GM12878 (cell line): ENCODE measurements at regions not wholly inside any gene's neighbourhood (a gene's known extent, or its start where the extent isn't known, plus 50 kb on each side); places are given as distances from the start of the nearest gene placed in this dataset.

ENCODE experiments used
- ATAC-seq: fragments of 200-7000 bp; cut with Tn5 transposase; 3 replicates; pipeline ENCODE4 v1.9.1; 2020; ENCODE audit warnings: mild to moderate bottlenecking, moderate library complexity
- BruUV-seq: library from RNA; stranded (reverse); fragments of 400-500 nt; replicated peaks from 2 replicates; lab custom pipeline; 2021; lab: Mats Ljungman, UMichigan
- CTCF ChIA-PET: fragments of 300-600 bp; sonication (Branson Sonifier 250); formaldehyde crosslinking; extraction: SDS; loops from one replicate; lab custom pipeline; 2021; ENCODE audit warnings: inconsistent platforms; lab: Yijun Ruan, JAX
- POLR2A ChIA-PET: fragments of 350-600 bp; formaldehyde crosslinking; extraction: SDS; loops from one replicate; lab custom pipeline; 2021; ENCODE audit warnings: inconsistent platforms; lab: Charles Lee
- RAD21 ChIA-PET: fragments of 300-600 bp; sonication (Branson Sonifier 250); formaldehyde crosslinking; loops from one replicate; lab custom pipeline; 2023; ENCODE audit warnings: antibody characterized with exemption; ENCODE audit not compliant: unreplicated experiment; lab: Charles Lee
- SMC1A ChIA-PET: fragments of 300-600 bp; sonication (Branson Sonifier 250); formaldehyde crosslinking; loops from one replicate; lab custom pipeline; 2023; ENCODE audit not compliant: unreplicated experiment, uncharacterized antibody; lab: Charles Lee
- DNase-seq: peaks from one replicate; pipeline ENCODE4 v3.0.0-alpha.2; 2011; ENCODE audit warnings: low read depth, low spot score
- FAIRE-seq: peaks from 3 replicates; lab custom pipeline; 2011; peaks lifted over from hg19 to GRCh38; lab: Jason Lieb, UNC
- H2AFZ ChIP-seq: 2 replicates; pipeline ENCODE4 v1.6.0; 2011; ENCODE audit warnings: low read depth, low read length, control low read depth; ENCODE audit not compliant: control insufficient read depth
- H3K27ac ChIP-seq: 2 replicates; pipeline ENCODE4 v1.5.1; 2011; ENCODE audit warnings: control low read depth; ENCODE audit not compliant: control insufficient read depth, insufficient read depth
- H3K27me3 ChIP-seq, 2 experiments: replicated peaks in 1 of 2; 2 replicates each; pipeline versions ENCODE4 v1.6.0 to v1.6.1; 2011; ENCODE audit warnings: low read length in 1 of 2; ENCODE audit not compliant: control insufficient read depth in 2 of 2, insufficient read depth in 2 of 2
- H3K36me3 ChIP-seq, 2 experiments: 2 replicates each; pipeline ENCODE4 v1.5.1; 2011; ENCODE audit warnings: low read length in 1 of 2; ENCODE audit not compliant: control insufficient read depth in 2 of 2, insufficient read depth in 2 of 2
- H3K4me1 ChIP-seq: 2 replicates; pipeline ENCODE4 v1.6.1; 2011; ENCODE audit warnings: mild to moderate bottlenecking, low read length, moderate library complexity, mixed read lengths; ENCODE audit not compliant: control insufficient read depth, insufficient read depth
- H3K4me2 ChIP-seq: 2 replicates; pipeline ENCODE4 v1.6.0; 2011; ENCODE audit warnings: control low read depth; ENCODE audit not compliant: control insufficient read depth, insufficient read depth
- H3K4me3 ChIP-seq: fragments of 200-600 bp; sonication (generic); 2 replicates; pipeline ENCODE4 v1.5.1; 2016
- H3K79me2 ChIP-seq: 2 replicates; pipeline ENCODE4 v1.6.0; 2011; ENCODE audit warnings: low read length; ENCODE audit not compliant: control insufficient read depth, insufficient read depth
- H3K9ac ChIP-seq: 2 replicates; pipeline ENCODE4 v1.8.0; 2011; ENCODE audit warnings: low read length, control low read depth, mixed read lengths; ENCODE audit not compliant: control insufficient read depth, insufficient read depth
- H3K9me3 ChIP-seq: replicated peaks from 3 replicates; pipeline ENCODE4 v1.5.1; 2011; ENCODE audit warnings: mild to moderate bottlenecking, low read length; ENCODE audit not compliant: control insufficient read depth, insufficient read depth
- H4K20me1 ChIP-seq: 2 replicates; pipeline ENCODE4 v1.6.0; 2011; ENCODE audit not compliant: control insufficient read depth, insufficient read depth
- BACH1 ChIP-seq: fragments of 450-650 bp; IDR thresholded peaks from 2 replicates; pipeline ENCODE4 v1.6.1; 2017; ENCODE audit warnings: mild to moderate bottlenecking, borderline replicate concordance
- BCL3 ChIP-seq: IDR thresholded peaks from 2 replicates; pipeline ENCODE4 v1.6.1; 2011; ENCODE audit warnings: borderline replicate concordance, low read depth, mild to moderate bottlenecking, moderate library complexity, low read length; ENCODE audit not compliant: insufficient read depth, poor library complexity, severe bottlenecking
- BCLAF1 ChIP-seq: fragments of 450-650 bp; IDR thresholded peaks from 2 replicates; pipeline ENCODE4 v1.6.1; 2017; ENCODE audit warnings: antibody characterized with exemption, mild to moderate bottlenecking, moderate library complexity
- CHD4 ChIP-seq: fragments of 200-600 bp; sonication (generic); IDR thresholded peaks from 2 replicates; pipeline ENCODE4 v1.6.1; 2016; ENCODE audit warnings: mild to moderate bottlenecking
- EED ChIP-seq: sonication (generic); IDR thresholded peaks from 2 replicates; pipeline ENCODE4 v1.6.1; 2016; ENCODE audit warnings: antibody characterized with exemption, low read depth
- MLLT1 ChIP-seq: fragments of 450-650 bp; IDR thresholded peaks from 2 replicates; pipeline ENCODE4 v1.6.1; 2016; ENCODE audit warnings: mild to moderate bottlenecking
- NFXL1 ChIP-seq: fragments of 450-650 bp; IDR thresholded peaks from 2 replicates; pipeline ENCODE4 v1.6.1; 2017; ENCODE audit warnings: antibody characterized with exemption, mild to moderate bottlenecking, borderline replicate concordance
- NR2C2 ChIP-seq: IDR thresholded peaks from 2 replicates; pipeline ENCODE4 v1.6.1; 2011; ENCODE audit warnings: borderline replicate concordance, low read depth; ENCODE audit not compliant: control insufficient read depth, insufficient read length
- POLR2AphosphoS5 ChIP-seq: IDR thresholded peaks from 2 replicates; pipeline ENCODE4 v1.6.1; 2011; ENCODE audit warnings: mild to moderate bottlenecking, low read length, inconsistent platforms
- RBBP5 ChIP-seq: fragments of 200-600 bp; sonication (generic); conservative IDR thresholded peaks from 2 replicates; pipeline ENCODE4 v1.6.1; 2016
- SIX5 ChIP-seq: IDR thresholded peaks from 2 replicates; pipeline ENCODE4 v1.6.1; 2011; ENCODE audit warnings: mild to moderate bottlenecking, low read depth, low read length, moderate library complexity; ENCODE audit not compliant: severe bottlenecking
- SPI1 ChIP-seq: IDR thresholded peaks from 2 replicates; pipeline ENCODE4 v1.6.1; 2011; ENCODE audit warnings: low read depth, mild to moderate bottlenecking, low read length, moderate library complexity, borderline replicate concordance; ENCODE audit not compliant: insufficient read depth
- STAT1 ChIP-seq: fragments of 450-650 bp; conservative IDR thresholded peaks from 2 replicates; pipeline ENCODE4 v1.6.1; 2014; ENCODE audit warnings: antibody characterized with exemption, mild to moderate bottlenecking
- STAT3 ChIP-seq: IDR thresholded peaks from 2 replicates; pipeline ENCODE4 v1.6.1; 2011; ENCODE audit warnings: low read depth, low read length, improper control_type of control experiment
- TCF12 ChIP-seq: IDR thresholded peaks from 2 replicates; pipeline ENCODE4 v1.6.1; 2011; ENCODE audit warnings: low read depth, mild to moderate bottlenecking, low read length
- TCF7 ChIP-seq: IDR thresholded peaks from 2 replicates; pipeline ENCODE4 v1.6.1; 2014; ENCODE audit warnings: antibody characterized with exemption, borderline replicate concordance
- ZNF217 ChIP-seq: fragments of 450-650 bp; IDR thresholded peaks from 2 replicates; pipeline ENCODE4 v1.6.1; 2017; ENCODE audit warnings: antibody characterized with exemption, mild to moderate bottlenecking
- in situ Hi-C: fragments of 300-500 bp; cut with MboI; formaldehyde crosslinking; loops from 9 replicates; pipeline ENCODE4 v1.14.3; 2018; ENCODE audit warnings: mixed read lengths
- intact Hi-C: fragments of 100-400 bp; cut with micrococcal nuclease; formaldehyde crosslinking; loops from one replicate; pipeline ENCODE4 v1.14.2; 2022; ENCODE audit not compliant: unreplicated experiment
- TF ChIP-seq, protein P1 (sequence below), 3 experiments: IDR thresholded peaks in 2 of 3; conservative IDR thresholded peaks in 1 of 3; 2 replicates each; pipeline ENCODE4 v1.5.1; 2011; ENCODE audit warnings: low read depth in 3 of 3, low read length in 3 of 3, mild to moderate bottlenecking in 3 of 3, control low read depth in 2 of 3, moderate library complexity in 2 of 3, inconsistent platforms in 1 of 3, mixed read lengths in 1 of 3; ENCODE audit not compliant: control insufficient read depth in 2 of 3, insufficient read depth in 1 of 3; ENCODE audit errors: extremely low read depth in 1 of 3

DNA sequence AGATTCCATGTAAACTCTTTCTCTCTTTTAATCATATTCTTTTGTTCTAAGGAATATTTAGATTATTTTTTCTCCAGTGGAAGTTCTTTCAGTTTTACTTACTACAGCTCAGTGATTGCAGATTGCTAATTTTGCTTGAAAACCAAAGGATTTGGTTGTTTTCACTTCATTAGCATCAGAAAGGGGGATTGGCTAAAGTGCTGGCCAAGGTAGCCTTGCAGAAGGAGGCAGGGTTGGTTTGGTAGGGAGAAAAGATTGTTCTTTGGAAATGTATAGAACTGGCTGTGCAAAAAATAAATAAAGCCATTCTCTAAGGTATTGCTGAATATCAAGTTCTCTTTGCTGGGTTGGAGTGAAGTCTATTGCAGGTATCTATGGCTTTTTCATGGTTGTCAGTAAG, 92.6 kb downstream of the FAT3 start:
- RAD21 ChIA-PET, result no interaction called here
- in situ Hi-C loops, result no loop called here
- FAIRE-seq, result no peak
- no peak for TF ChIP-seq ZNF217
- TF ChIP-seq NR2C2, result no peak
- TF ChIP-seq TCF7, result no peak
- TF ChIP-seq POLR2AphosphoS5, result no peak
- no peak for TF ChIP-seq MLLT1
- TF ChIP-seq RBBP5, result no peak
- TF ChIP-seq, protein P1, sequence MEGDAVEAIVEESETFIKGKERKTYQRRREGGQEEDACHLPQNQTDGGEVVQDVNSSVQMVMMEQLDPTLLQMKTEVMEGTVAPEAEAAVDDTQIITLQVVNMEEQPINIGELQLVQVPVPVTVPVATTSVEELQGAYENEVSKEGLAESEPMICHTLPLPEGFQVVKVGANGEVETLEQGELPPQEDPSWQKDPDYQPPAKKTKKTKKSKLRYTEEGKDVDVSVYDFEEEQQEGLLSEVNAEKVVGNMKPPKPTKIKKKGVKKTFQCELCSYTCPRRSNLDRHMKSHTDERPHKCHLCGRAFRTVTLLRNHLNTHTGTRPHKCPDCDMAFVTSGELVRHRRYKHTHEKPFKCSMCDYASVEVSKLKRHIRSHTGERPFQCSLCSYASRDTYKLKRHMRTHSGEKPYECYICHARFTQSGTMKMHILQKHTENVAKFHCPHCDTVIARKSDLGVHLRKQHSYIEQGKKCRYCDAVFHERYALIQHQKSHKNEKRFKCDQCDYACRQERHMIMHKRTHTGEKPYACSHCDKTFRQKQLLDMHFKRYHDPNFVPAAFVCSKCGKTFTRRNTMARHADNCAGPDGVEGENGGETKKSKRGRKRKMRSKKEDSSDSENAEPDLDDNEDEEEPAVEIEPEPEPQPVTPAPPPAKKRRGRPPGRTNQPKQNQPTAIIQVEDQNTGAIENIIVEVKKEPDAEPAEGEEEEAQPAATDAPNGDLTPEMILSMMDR (IDR thresholded peaks at IDR 0.05 in 2 of 3, conservative IDR thresholded peaks at IDR 0.05 in 1 of 3; ENCODE audit: control insufficient read depth in 2 of 3, extremely low read depth in 1 of 3, insufficient read depth in 1 of 3, low read depth in 3 of 3, low read length in 3 of 3), result no peak
- TF ChIP-seq STAT1, result no peak
- TF ChIP-seq NFXL1, result no peak
- TF ChIP-seq CHD4, result no peak
- TF ChIP-seq STAT3, result no peak
- no peak for TF ChIP-seq BCLAF1
- no peak for TF ChIP-seq SIX5
- TF ChIP-seq TCF12, result no peak
- no peak for TF ChIP-seq EED
- no peak for TF ChIP-seq BACH1
- TF ChIP-seq SPI1, result no peak
- no peak for TF ChIP-seq BCL3

More for the DNA sequence above, 92.6 kb downstream of the FAT3 start:
- Histone ChIP-seq H3K27ac (no peak overlapping the region), H3K4me3 (no peak overlapping the region), H2AFZ (no peak overlapping the region), H3K4me2 (no peak overlapping the region), H3K79me2 (no peaks in the 10 kb centered on the region), H3K27me3 (no peaks in the 10 kb centered on the region), H4K20me1 (no peaks in the 10 kb centered on the region), H3K36me3 (no peaks in the 10 kb centered on the region), H3K9ac (no peak overlapping the region), H3K4me1 (no peaks in the 10 kb centered on the region), H3K9me3 (no peaks in the 10 kb centered on the region)
- CTCF ChIA-PET, result interaction anchor here (0.6 kb wide), 1 partner anchor 226 kb away, joined by 3 read pairs; no protein-coding TSS in a partner anchor
- POLR2A ChIA-PET, result no interaction called here
- DNase-seq (no peak), ATAC-seq (no peak)
- intact Hi-C loops, result no loop called here
- BruUV-seq, result no TSS peak
- SMC1A ChIA-PET, result no interaction called here
